HCT116 (cell line): ENCODE measurements at regions not wholly inside any gene's neighbourhood (a gene's known extent, or its start where the extent isn't known, plus 50 kb on each side); places are given as distances from the start of the nearest gene placed in this dataset.

ENCODE experiments used
- ATAC-seq: fragments of 200-7000 bp; cut with Tn5 transposase; 2 replicates; pipeline ENCODE4 v1.9.1; 2020; ENCODE audit warnings: mild to moderate bottlenecking, moderate library complexity
- BruUV-seq: library from RNA; stranded (reverse); fragments of 400-500 nt; replicated peaks from 2 replicates; lab custom pipeline; 2021; lab: Mats Ljungman, UMichigan
- CTCF ChIA-PET: fragments of 300-600 bp; sonication (Branson Sonifier 250); formaldehyde crosslinking; loops from one replicate; lab custom pipeline; 2021; ENCODE audit warnings: antibody characterized with exemption; lab: Charles Lee
- POLR2A ChIA-PET: fragments of 300-600, 350-600 bp; sonication (Branson Sonifier 250); formaldehyde crosslinking; loops from one replicate; lab custom pipeline; 2021; ENCODE audit warnings: antibody characterized with exemption; lab: Charles Lee
- RAD21 ChIA-PET, 2 experiments: fragments of 300-600 bp; sonication (Branson Sonifier 250); formaldehyde crosslinking; loops; one replicate each; lab custom pipeline; 2023; ENCODE audit warnings: low total read pairs in 2 of 2; ENCODE audit not compliant: uncharacterized antibody in 2 of 2, unreplicated experiment in 2 of 2, low non-redundant PET in 1 of 2; lab: Charles Lee
- DNase-seq: peaks from one replicate; pipeline ENCODE4 v3.0.0-alpha.2; 2010; ENCODE audit warnings: low read depth, low spot score
- H2AFZ ChIP-seq: fragments of 200-600 bp; shearing (Covaris generic), sonication (generic); 2 replicates; pipeline ENCODE4 v1.6.1; 2017; ENCODE audit warnings: low read depth, mixed run types, mixed read lengths, antibody characterized with exemption, low read length; ENCODE audit not compliant: poor library complexity, severe bottlenecking
- H3K27ac ChIP-seq: 2 replicates; pipeline ENCODE4 v1.5.1; 2012; ENCODE audit warnings: low read depth, low read length
- H3K27me3 ChIP-seq: fragments of 200-600 bp; sonication (generic); 2 replicates; pipeline ENCODE4 v1.6.1; 2016; ENCODE audit warnings: mixed run types, low read length, mixed read lengths; ENCODE audit not compliant: insufficient read depth
- H3K36me3 ChIP-seq, 2 experiments: fragments of 200-500 bp in 1 of 2; fragments of 200-600 bp in 1 of 2; sonication (Bioruptor generic) in 1 of 2; sonication (generic) in 1 of 2; 2 replicates each; pipeline versions ENCODE4 v1.5.1 to v1.6.1; 2014 to 2016; ENCODE audit warnings: low read length in 2 of 2, inconsistent platforms in 1 of 2, mixed read lengths in 1 of 2, mixed run types in 1 of 2; ENCODE audit not compliant: insufficient read depth in 2 of 2, control insufficient read depth in 1 of 2
- H3K4me1 ChIP-seq, 2 experiments: fragments of 200-600 bp in 1 of 2; sonication (generic) in 1 of 2; 2 replicates each; pipeline versions ENCODE4 v1.5.1 to v1.6.1; 2012 to 2017; ENCODE audit warnings: low read length in 2 of 2, inconsistent platforms in 1 of 2, mild to moderate bottlenecking in 1 of 2, mixed read lengths in 1 of 2, mixed run types in 1 of 2, moderate library complexity in 1 of 2; ENCODE audit not compliant: insufficient read depth in 2 of 2, control insufficient read depth in 1 of 2
- H3K4me2 ChIP-seq: fragments of 200-600 bp; sonication (generic); 2 replicates; pipeline ENCODE4 v1.6.1; 2017; ENCODE audit warnings: mixed run types, low read length, mixed read lengths
- H3K4me3 ChIP-seq, 2 experiments: fragments of 200-600 bp in 1 of 2; sonication (generic) in 1 of 2; replicated peaks in 1 of 2; 2 replicates each; pipeline ENCODE4 v1.5.1; 2011 to 2016; ENCODE audit warnings: low read length in 2 of 2, control low read depth in 1 of 2, low read depth in 1 of 2, mild to moderate bottlenecking in 1 of 2, mixed read lengths in 1 of 2, mixed run types in 1 of 2
- H3K79me2 ChIP-seq: fragments of 200-600 bp; sonication (generic); 2 replicates; pipeline ENCODE4 v1.6.1; 2017; ENCODE audit warnings: mild to moderate bottlenecking, mixed run types, low read length, moderate library complexity, mixed read lengths; ENCODE audit not compliant: insufficient read depth
- H3K9ac ChIP-seq: fragments of 200-600 bp; sonication (generic); 2 replicates; pipeline ENCODE4 v1.6.1; 2016; ENCODE audit warnings: low read length, mixed read lengths
- H3K9me2 ChIP-seq: fragments of 200-600 bp; sonication (generic), shearing (Covaris generic); 2 replicates; pipeline ENCODE4 v1.6.1; 2017; ENCODE audit warnings: mixed run types, mild to moderate bottlenecking, moderate library complexity; ENCODE audit not compliant: insufficient read depth
- H3K9me3 ChIP-seq, 2 experiments: fragments of 200-500 bp in 1 of 2; fragments of 200-600 bp in 1 of 2; sonication (Bioruptor generic) in 1 of 2; sonication (generic) in 1 of 2; 2 replicates each; pipeline ENCODE4 v1.6.1; 2014 to 2017; ENCODE audit warnings: low read length in 2 of 2, mixed read lengths in 2 of 2, inconsistent platforms in 1 of 2, low read depth in 1 of 2, mild to moderate bottlenecking in 1 of 2, mixed run types in 1 of 2, moderate library complexity in 1 of 2; ENCODE audit not compliant: control insufficient read depth in 1 of 2, insufficient read depth in 1 of 2
- H4K20me1 ChIP-seq: fragments of 200-600 bp; sonication (generic), shearing (Covaris generic); 2 replicates; pipeline ENCODE4 v1.6.1; 2017; ENCODE audit warnings: mixed run types, mild to moderate bottlenecking, moderate library complexity; ENCODE audit not compliant: insufficient read depth
- ATF3 ChIP-seq: IDR thresholded peaks from 2 replicates; pipeline ENCODE4 v1.6.1; 2012
- CBX3 ChIP-seq: IDR thresholded peaks from 2 replicates; pipeline ENCODE4 v1.6.1; 2012; ENCODE audit warnings: low read depth
- CEBPB ChIP-seq: IDR thresholded peaks from 2 replicates; pipeline ENCODE4 v1.6.1; 2012; ENCODE audit warnings: low read depth
- CTCF ChIP-seq, 3 experiments: fragments of 200-600 bp in 1 of 3; sonication (generic) in 1 of 3; IDR thresholded peaks in 2 of 3; conservative IDR thresholded peaks in 1 of 3; 2 replicates each; pipeline ENCODE4 v1.5.1; 2012 to 2017; ENCODE audit warnings: low read depth in 2 of 3, low read length in 2 of 3, antibody characterized with exemption in 1 of 3, borderline replicate concordance in 1 of 3, control low read depth in 1 of 3, mild to moderate bottlenecking in 1 of 3, mixed read lengths in 1 of 3, mixed run types in 1 of 3, moderate library complexity in 1 of 3; ENCODE audit not compliant: insufficient read depth in 1 of 3
- EGR1 ChIP-seq: IDR thresholded peaks from 2 replicates; pipeline ENCODE4 v1.6.1; 2012; ENCODE audit warnings: low read depth
- ELF1 ChIP-seq: IDR thresholded peaks from 2 replicates; pipeline ENCODE4 v1.6.1; 2012; ENCODE audit warnings: low read depth, borderline replicate concordance
- EZH2 ChIP-seq: fragments of 200-600 bp; sonication (generic); IDR thresholded peaks from 2 replicates; pipeline ENCODE4 v1.6.1; 2017; ENCODE audit warnings: antibody characterized with exemption, mixed run types
- EZH2phosphoT487 ChIP-seq: fragments of 200-600 bp; IDR thresholded peaks from 2 replicates; pipeline ENCODE4 v1.6.1; 2018; ENCODE audit warnings: antibody characterized with exemption, borderline replicate concordance
- FOSL1 ChIP-seq: IDR thresholded peaks from 2 replicates; pipeline ENCODE4 v1.6.1; 2012; ENCODE audit warnings: low read depth
- JUND ChIP-seq: IDR thresholded peaks from 2 replicates; pipeline ENCODE4 v1.6.1; 2012
- POLR2A ChIP-seq: IDR thresholded peaks from 2 replicates; pipeline ENCODE4 v1.7.0; 2011; ENCODE audit warnings: borderline replicate concordance; ENCODE audit not compliant: insufficient read depth, insufficient read length; ENCODE audit errors: extremely low read depth
- RAD21 ChIP-seq: IDR thresholded peaks from 2 replicates; pipeline ENCODE4 v1.6.1; 2012; ENCODE audit warnings: low read depth, mild to moderate bottlenecking
- REST ChIP-seq: IDR thresholded peaks from 2 replicates; pipeline ENCODE4 v1.6.1; 2012; ENCODE audit warnings: low read depth
- SIN3A ChIP-seq: IDR thresholded peaks from 2 replicates; pipeline ENCODE4 v1.6.1; 2012; ENCODE audit warnings: low read depth
- SP1 ChIP-seq: IDR thresholded peaks from 2 replicates; pipeline ENCODE4 v1.6.1; 2012; ENCODE audit warnings: low read depth
- SRF ChIP-seq: IDR thresholded peaks from 2 replicates; pipeline ENCODE4 v1.6.1; 2012; ENCODE audit warnings: low read depth
- TCF7L2 ChIP-seq: IDR thresholded peaks from 2 replicates; pipeline ENCODE4 v1.7.0; 2011; ENCODE audit warnings: borderline replicate concordance, inconsistent platforms; ENCODE audit not compliant: insufficient read depth, insufficient read length; ENCODE audit errors: extremely low read depth
- ZFX ChIP-seq: fragments of 450-650 bp; IDR thresholded peaks from 2 replicates; pipeline ENCODE4 v1.6.1; 2017
- ZNF274 ChIP-seq: fragments of 200-500 bp; sonication (Bioruptor generic); IDR thresholded peaks from 2 replicates; pipeline ENCODE4 v1.6.1; 2014; ENCODE audit warnings: mild to moderate bottlenecking, low read depth, low read length, inconsistent platforms
- intact Hi-C: fragments of 100-400 bp; cut with micrococcal nuclease; formaldehyde crosslinking; loops from 2 replicates; pipeline ENCODE4 v1.10.0; 2022
- TF ChIP-seq, protein P1 (sequence below): IDR thresholded peaks from 2 replicates; pipeline ENCODE4 v1.6.1; 2012

DNA sequence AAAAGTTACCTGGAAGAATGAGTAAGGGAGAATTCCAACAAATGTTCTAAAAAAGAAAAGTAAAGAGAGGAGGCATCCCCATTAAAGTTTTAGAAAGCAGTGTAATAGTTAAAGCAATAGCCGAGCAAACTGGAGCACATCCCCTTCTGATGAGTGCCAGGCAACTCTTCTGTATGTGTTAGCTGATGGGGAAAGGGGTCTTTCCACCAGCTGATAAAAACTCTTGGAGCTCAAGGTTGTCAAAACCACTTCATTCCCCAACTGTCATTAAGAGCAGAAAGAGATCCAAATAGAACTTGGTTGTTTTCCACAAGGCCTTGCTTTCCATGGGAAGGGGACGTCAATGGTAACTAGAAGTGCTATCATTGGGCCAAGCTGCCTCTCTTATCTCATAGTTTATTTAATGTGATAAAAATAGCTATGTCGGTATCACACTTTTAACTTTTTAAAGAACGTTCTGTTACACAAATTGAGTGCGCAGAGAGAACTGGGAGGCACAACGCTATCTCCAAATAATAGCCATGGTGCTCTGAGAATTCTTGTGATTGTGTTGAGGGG lies 116.9 kb downstream of the POLR2M start:
- no peaks in the 10 kb centered on the region for H4K20me1 ChIP-seq
- no TSS peak for BruUV-seq
- no peaks in the 10 kb centered on the region for H3K27me3 ChIP-seq
- H3K9me3 ChIP-seq: no peaks in the 10 kb centered on the region
- ChIA-PET POLR2A (no interaction called here), RAD21 (no interaction called here), CTCF (interaction anchor here (1.4 kb wide), 1 partner anchor 37 kb away, joined by 4 read pairs; no protein-coding TSS in a partner anchor)
- H3K9me2 ChIP-seq: no peaks in the 10 kb centered on the region
- H3K36me3 ChIP-seq: no peaks in the 10 kb centered on the region
- no peak overlapping the region for H3K4me2 ChIP-seq
- TF ChIP-seq ELF1: no peak
- TF ChIP-seq FOSL1: no peak
- no peak for TF ChIP-seq SRF
- no peak for TF ChIP-seq EZH2
- TF ChIP-seq CTCF (IDR thresholded peaks at IDR 0.05 in 2 of 3, conservative IDR thresholded peaks at IDR 0.05 in 1 of 3; ENCODE audit: borderline replicate concordance in 1 of 3, insufficient read depth in 1 of 3, low read depth in 2 of 3, low read length in 2 of 3): no peak
- TF ChIP-seq POLR2A: no peak
- TF ChIP-seq ZNF274: no peak
- TF ChIP-seq, protein P1, sequence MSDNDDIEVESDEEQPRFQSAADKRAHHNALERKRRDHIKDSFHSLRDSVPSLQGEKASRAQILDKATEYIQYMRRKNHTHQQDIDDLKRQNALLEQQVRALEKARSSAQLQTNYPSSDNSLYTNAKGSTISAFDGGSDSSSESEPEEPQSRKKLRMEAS: no peak
- TF ChIP-seq JUND: no peak
- TF ChIP-seq REST: no peak
- TF ChIP-seq EZH2phosphoT487: no peak
- no peak for TF ChIP-seq RAD21
- TF ChIP-seq TCF7L2: no peak
- TF ChIP-seq EGR1: no peak
- no peak for TF ChIP-seq ZFX
- TF ChIP-seq SIN3A: no peak
- no peak for TF ChIP-seq SP1
- no peak for TF ChIP-seq CBX3
- TF ChIP-seq CEBPB: no peak
- TF ChIP-seq ATF3: no peak
- no peak overlapping the region for H3K4me3 ChIP-seq
- intact Hi-C loops: no loop called here
- DNase-seq (no peak), ATAC-seq (no peak)
- no peaks in the 10 kb centered on the region for H3K4me1 ChIP-seq
- no peaks in the 10 kb centered on the region for H3K79me2 ChIP-seq
- H2AFZ ChIP-seq: no peak overlapping the region
- no peak overlapping the region for H3K9ac ChIP-seq
- no peak overlapping the region for H3K27ac ChIP-seq
